ENCODE measurements at regions not wholly inside any gene's neighbourhood (a gene's known extent, or its start where the extent isn't known, plus 50 kb on each side); places are given as distances from the start of the nearest gene placed in this dataset.

- H3K27me3 ChIP-seq, result no peaks in the 10 kb centered on the region
- H3K9me3 ChIP-seq, result no peaks in the 10 kb centered on the region
- no peak overlapping the region for H3K27ac ChIP-seq
- no peak overlapping the region for H3K4me3 ChIP-seq
- peak; percentile 29 for DNase-seq
- intact Hi-C loops (cut with DNase I; ENCODE audit: low total_unique reads), result no loop called here
- 57 to 67% methylated on average over 4 of the region's 4 CpGs for WGBS, 2 donors
- no peaks in the 10 kb centered on the region for H3K36me3 ChIP-seq (ENCODE audit: low read depth, missing control alignments)
- TF ChIP-seq CTCF (IDR thresholded peaks at IDR 0.05) (no peak), POLR2A (IDR thresholded peaks at IDR 0.05) (no peak)
- no peaks in the 10 kb centered on the region for H3K4me1 ChIP-seq
Measured at GRCh38 chr18:56516789-56517188, 121.6 kb downstream of the TXNL1 start.

GRCh38 chr18:56515522-56515921, 122.9 kb downstream of the TXNL1 start:
- no peak overlapping the region for H3K4me3 ChIP-seq
- WGBS, 2 donors, result 82 to 94% methylated on average over 3 of the region's 3 CpGs
- no peak overlapping the region for H3K27ac ChIP-seq
- intact Hi-C loops (cut with DNase I; ENCODE audit: low total_unique reads), result no loop called here
- no peaks in the 10 kb centered on the region for H3K4me1 ChIP-seq
- no peaks in the 10 kb centered on the region for H3K9me3 ChIP-seq
- H3K27me3 ChIP-seq, result no peaks in the 10 kb centered on the region
- TF ChIP-seq POLR2A (IDR thresholded peaks at IDR 0.05) (no peak), CTCF (IDR thresholded peaks at IDR 0.05) (no peak)
- no peaks in the 10 kb centered on the region for H3K36me3 ChIP-seq (ENCODE audit: low read depth, missing control alignments)
- DNase-seq, result no peak

GRCh38 chr18:56511996-56512395, 126.4 kb downstream of the TXNL1 start:
- Histone ChIP-seq H3K36me3 (ENCODE audit: low read depth, missing control alignments) (no peaks in the 10 kb centered on the region), H3K27ac (no peak overlapping the region), H3K27me3 (no peaks in the 10 kb centered on the region), H3K4me1 (peaks cover 8% of the 10 kb centered on the region), H3K9me3 (no peaks in the 10 kb centered on the region), H3K4me3 (no peak overlapping the region)
- intact Hi-C loops (cut with DNase I; ENCODE audit: low total_unique reads), result no loop called here
- TF ChIP-seq POLR2A (IDR thresholded peaks at IDR 0.05) (no peak), CTCF (IDR thresholded peaks at IDR 0.05) (no peak)
- DNase-seq, result no peak
- 88 to 90% methylated on average over 1 of the region's 1 CpG for WGBS, 2 donors

GRCh38 chr18:56510108-56510507, 128.3 kb downstream of the TXNL1 start:
- H3K27ac ChIP-seq, result no peak overlapping the region
- H3K4me3 ChIP-seq, result no peak overlapping the region
- intact Hi-C loops (cut with DNase I; ENCODE audit: low total_unique reads), result no loop called here
- DNase-seq, result no peak
- TF ChIP-seq POLR2A (IDR thresholded peaks at IDR 0.05) (no peak), CTCF (IDR thresholded peaks at IDR 0.05) (no peak)
- H3K27me3 ChIP-seq, result no peaks in the 10 kb centered on the region
- H3K36me3 ChIP-seq (ENCODE audit: low read depth, missing control alignments), result no peaks in the 10 kb centered on the region
- peaks cover 8% of the 10 kb centered on the region for H3K4me1 ChIP-seq
- H3K9me3 ChIP-seq, result no peaks in the 10 kb centered on the region

- intact Hi-C loops (cut with DNase I; ENCODE audit: low total_unique reads), result no loop called here
- Histone ChIP-seq H3K4me1 (peaks cover 8% of the 10 kb centered on the region), H3K9me3 (no peaks in the 10 kb centered on the region), H3K27ac (no peak overlapping the region), H3K27me3 (no peaks in the 10 kb centered on the region), H3K36me3 (ENCODE audit: low read depth, missing control alignments) (no peaks in the 10 kb centered on the region), H3K4me3 (no peak overlapping the region)
- WGBS, 2 donors, result 44 to 61% methylated on average over 3 of the region's 3 CpGs
- TF ChIP-seq POLR2A (IDR thresholded peaks at IDR 0.05) (no peak), CTCF (IDR thresholded peaks at IDR 0.05) (no peak)
- no peak for DNase-seq
Measured at GRCh38 chr18:56509656-56510055, 128.7 kb downstream of the TXNL1 start.
